Neural crest cell (in vitro differentiated cells): ENCODE measurements at regions not wholly inside any gene's neighbourhood (a gene's known extent, or its start where the extent isn't known, plus 50 kb on each side); places are given as distances from the start of the nearest gene placed in this dataset.
A peak's percentile ranks its signal among the peaks of the same experiment; 100 is the strongest.

ENCODE experiments used
- DNase-seq: peaks from one replicate; pipeline ENCODE4 v3.0.0; 2021; ENCODE audit warnings: low read depth, mixed read lengths, low spot score
- H3K27ac Mint-ChIP-seq: one replicate; pipeline ENCODE4 v1.8.0; 2021; ENCODE audit warnings: mild to moderate bottlenecking, mixed read lengths; ENCODE audit not compliant: unreplicated experiment
- H3K27me3 Mint-ChIP-seq: 2 replicates; pipeline ENCODE4 v1.8.0; 2021; ENCODE audit warnings: low read depth, mild to moderate bottlenecking, mixed read lengths
- H3K36me3 Mint-ChIP-seq: 2 replicates; pipeline ENCODE4 v1.8.0; 2021; ENCODE audit warnings: low read depth, mild to moderate bottlenecking, mixed read lengths
- H3K4me1 Mint-ChIP-seq: 2 replicates; pipeline ENCODE4 v1.8.0; 2021; ENCODE audit warnings: mixed read lengths
- H3K4me3 Mint-ChIP-seq: one replicate; pipeline ENCODE4 v1.8.0; 2021; ENCODE audit warnings: mild to moderate bottlenecking, mixed read lengths
- H3K9me3 Mint-ChIP-seq: 2 replicates; pipeline ENCODE4 v1.8.0; 2021; ENCODE audit warnings: mixed read lengths
- TF ChIP-seq, protein P1 (sequence below): fragments of 200-600 bp; sonication (generic); conservative IDR thresholded peaks from 2 replicates; pipeline ENCODE4 v1.5.0; 2021; ENCODE audit warnings: antibody characterized with exemption, mild to moderate bottlenecking

GRCh38 chr12:125330645-125331341 lies 265.6 kb downstream of the AACS start:
- peak; percentile 92 for DNase-seq
- H3K27me3 Mint-ChIP-seq: no peaks in the 10 kb centered on the region
- peak overlapping the region; percentile 65 for H3K4me3 Mint-ChIP-seq
- peaks cover 15% of the 10 kb centered on the region for H3K9me3 Mint-ChIP-seq
- TF ChIP-seq, protein P1, sequence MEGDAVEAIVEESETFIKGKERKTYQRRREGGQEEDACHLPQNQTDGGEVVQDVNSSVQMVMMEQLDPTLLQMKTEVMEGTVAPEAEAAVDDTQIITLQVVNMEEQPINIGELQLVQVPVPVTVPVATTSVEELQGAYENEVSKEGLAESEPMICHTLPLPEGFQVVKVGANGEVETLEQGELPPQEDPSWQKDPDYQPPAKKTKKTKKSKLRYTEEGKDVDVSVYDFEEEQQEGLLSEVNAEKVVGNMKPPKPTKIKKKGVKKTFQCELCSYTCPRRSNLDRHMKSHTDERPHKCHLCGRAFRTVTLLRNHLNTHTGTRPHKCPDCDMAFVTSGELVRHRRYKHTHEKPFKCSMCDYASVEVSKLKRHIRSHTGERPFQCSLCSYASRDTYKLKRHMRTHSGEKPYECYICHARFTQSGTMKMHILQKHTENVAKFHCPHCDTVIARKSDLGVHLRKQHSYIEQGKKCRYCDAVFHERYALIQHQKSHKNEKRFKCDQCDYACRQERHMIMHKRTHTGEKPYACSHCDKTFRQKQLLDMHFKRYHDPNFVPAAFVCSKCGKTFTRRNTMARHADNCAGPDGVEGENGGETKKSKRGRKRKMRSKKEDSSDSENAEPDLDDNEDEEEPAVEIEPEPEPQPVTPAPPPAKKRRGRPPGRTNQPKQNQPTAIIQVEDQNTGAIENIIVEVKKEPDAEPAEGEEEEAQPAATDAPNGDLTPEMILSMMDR: peak; percentile 94
- peaks cover 51% of the 10 kb centered on the region for H3K4me1 Mint-ChIP-seq
- no peak overlapping the region for H3K27ac Mint-ChIP-seq
- peaks cover 7% of the 10 kb centered on the region for H3K36me3 Mint-ChIP-seq

DNA sequence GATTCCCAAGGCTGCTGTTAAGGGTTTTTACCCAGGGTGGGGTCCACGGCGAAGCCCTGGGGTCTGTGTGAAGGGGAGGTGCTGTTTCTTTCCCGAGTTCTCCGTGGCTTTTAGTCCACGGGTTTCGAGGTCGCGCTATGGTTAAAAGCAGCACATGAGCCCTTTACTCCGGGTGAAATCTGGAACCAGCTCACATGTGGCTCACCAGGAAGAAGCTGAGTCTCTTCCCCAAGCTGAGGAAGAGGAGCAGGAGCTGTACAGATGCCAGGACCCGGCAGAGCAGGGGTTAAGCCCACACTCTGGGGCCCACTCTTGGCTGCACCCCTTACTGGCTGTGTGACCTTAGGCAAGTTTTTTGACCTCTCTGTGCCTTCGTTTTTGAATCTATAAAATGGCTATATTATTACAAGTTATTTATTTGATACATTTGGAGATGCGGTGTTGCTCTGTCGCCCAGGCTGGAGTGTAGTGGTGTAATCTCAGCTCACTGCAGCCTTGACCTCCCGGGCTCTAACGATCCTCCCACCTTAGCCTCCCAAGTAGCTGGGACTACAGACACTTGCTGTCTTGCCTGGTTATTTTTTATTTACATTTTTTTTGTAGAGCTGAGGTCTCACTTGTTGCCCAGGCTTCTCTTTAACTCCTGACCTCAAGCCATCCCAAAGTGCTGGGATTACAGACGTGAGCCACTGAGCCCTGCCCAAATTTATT lies 266.3 kb downstream of the AACS start:
- TF ChIP-seq, protein P1: no peak
- H3K27ac Mint-ChIP-seq: no peak overlapping the region
- no peaks in the 10 kb centered on the region for H3K27me3 Mint-ChIP-seq
- peaks cover 11% of the 10 kb centered on the region for H3K9me3 Mint-ChIP-seq
- peaks cover 44% of the 10 kb centered on the region for H3K4me1 Mint-ChIP-seq
- H3K36me3 Mint-ChIP-seq: peaks cover 7% of the 10 kb centered on the region
- peak overlapping the region; percentile 65 for H3K4me3 Mint-ChIP-seq
- no peak for DNase-seq

DNA sequence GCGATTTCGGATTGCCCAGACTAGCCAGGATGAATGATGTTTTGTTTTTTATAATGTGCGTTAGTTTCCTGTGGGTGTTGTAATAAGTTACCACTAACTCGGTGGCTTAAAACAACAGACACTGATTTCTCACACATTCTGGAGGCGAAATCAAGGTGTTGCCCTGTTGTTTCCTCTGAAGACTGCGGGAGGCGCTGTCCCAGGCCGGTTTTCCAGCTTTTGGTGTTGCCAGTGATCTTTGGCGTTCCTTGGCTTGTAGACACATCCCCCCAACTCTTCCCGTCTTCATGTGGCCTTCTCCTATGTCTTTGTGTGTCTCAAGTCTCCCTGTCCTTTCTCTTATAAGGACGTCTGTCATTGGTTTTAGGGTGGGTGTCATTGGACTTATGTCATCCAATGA lies 267.7 kb downstream of the AACS start:
- DNase-seq: no peak
- Mint-ChIP-seq H3K4me3 (no peak overlapping the region), H3K36me3 (peaks cover 7% of the 10 kb centered on the region), H3K27me3 (no peaks in the 10 kb centered on the region), H3K9me3 (peaks cover 7% of the 10 kb centered on the region), H3K4me1 (peaks cover 34% of the 10 kb centered on the region), H3K27ac (no peak overlapping the region)
- TF ChIP-seq, protein P1: peak; percentile 38

GRCh38 chr12:125336246-125336645 lies 271.0 kb downstream of the AACS start:
- TF ChIP-seq, protein P1: no peak

GRCh38 chr12:125340791-125341190 lies 275.6 kb downstream of the AACS start:
- no peak for DNase-seq
- H3K36me3 Mint-ChIP-seq: peaks cover 3% of the 10 kb centered on the region

More at GRCh38 chr12:125336246-125336645, 271.0 kb downstream of the AACS start:
- H3K4me1 Mint-ChIP-seq: peaks cover 21% of the 10 kb centered on the region
- H3K27me3 Mint-ChIP-seq: no peaks in the 10 kb centered on the region
- DNase-seq: no peak
- H3K36me3 Mint-ChIP-seq: peaks cover 5% of the 10 kb centered on the region
- H3K4me3 Mint-ChIP-seq: no peak overlapping the region
- H3K9me3 Mint-ChIP-seq: no peaks in the 10 kb centered on the region
- H3K27ac Mint-ChIP-seq: no peak overlapping the region

More at GRCh38 chr12:125340791-125341190, 275.6 kb downstream of the AACS start:
- TF ChIP-seq, protein P1: no peak
- H3K4me1 Mint-ChIP-seq: peaks cover 16% of the 10 kb centered on the region
- H3K4me3 Mint-ChIP-seq: no peak overlapping the region
- H3K27ac Mint-ChIP-seq: no peak overlapping the region
- no peaks in the 10 kb centered on the region for H3K9me3 Mint-ChIP-seq
- H3K27me3 Mint-ChIP-seq: no peaks in the 10 kb centered on the region
